GM10266 (cell line): ENCODE measurements at regions not wholly inside any gene's neighbourhood (a gene's known extent, or its start where the extent isn't known, plus 50 kb on each side); places are given as distances from the start of the nearest gene placed in this dataset.

Experiments used
- DNase-seq: peaks from one replicate; pipeline ENCODE4 v3.0.0; 2012; ENCODE audit errors: extremely low spot score
- CTCF ChIP-seq: IDR thresholded peaks from 2 replicates; pipeline ENCODE4 v1.5.1; 2012; ENCODE audit warnings: mild to moderate bottlenecking, low read depth; ENCODE audit not compliant: control insufficient read depth, insufficient read depth; ENCODE audit errors: missing control alignments

- no peak for TF ChIP-seq CTCF
- no peak for DNase-seq
Measured at GRCh38 chr4:29581457-29581856, 1138.7 kb upstream of the PCDH7 start.

- TF ChIP-seq CTCF = no peak
- DNase-seq = no peak
Measured at GRCh38 chr4:29588617-29589016, 1131.6 kb upstream of the PCDH7 start.

- no peak for TF ChIP-seq CTCF
- DNase-seq = no peak
Measured at GRCh38 chr4:29596228-29596627, 1123.9 kb upstream of the PCDH7 start.

- DNase-seq = no peak
- TF ChIP-seq CTCF = no peak
Measured at GRCh38 chr4:29619168-29619567, 1101.0 kb upstream of the PCDH7 start.

GRCh38 chr4:29632199-29632598, 1088.0 kb upstream of the PCDH7 start:
- DNase-seq = no peak
- TF ChIP-seq CTCF = no peak

- no peak for TF ChIP-seq CTCF
- DNase-seq = no peak
Measured at GRCh38 chr4:29636961-29637360, 1083.2 kb upstream of the PCDH7 start.

- no peak for DNase-seq
- TF ChIP-seq CTCF = no peak
Measured at GRCh38 chr4:29653221-29653620, 1066.9 kb upstream of the PCDH7 start.
